ENCODE measurements at regions not wholly inside any gene's neighbourhood (a gene's known extent, or its start where the extent isn't known, plus 50 kb on each side); places are given as distances from the start of the nearest gene placed in this dataset.

DNA sequence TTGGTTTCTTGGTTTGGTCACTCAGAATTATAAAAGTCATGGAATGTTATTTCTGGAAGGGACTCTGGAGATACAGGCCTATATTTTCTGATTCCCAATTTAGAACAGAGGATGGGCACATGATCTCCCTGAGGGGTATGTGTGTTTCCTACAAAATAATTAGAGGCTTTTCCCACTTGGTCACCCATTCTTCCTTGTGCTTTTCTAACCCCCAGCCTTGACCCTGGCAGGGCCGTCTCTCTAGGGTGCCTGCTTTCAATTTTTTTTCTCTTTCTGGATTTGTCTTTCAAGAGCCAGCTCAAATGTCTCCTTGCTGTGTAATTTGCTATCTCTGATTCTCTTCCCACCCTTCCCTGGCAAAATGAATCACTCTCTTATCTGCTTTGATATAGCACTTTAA lies 131.9 kb downstream of the HLX start:
- in situ Hi-C loops (cut with MboI; ENCODE audit: low pct_unique_long_range_greater_than_20kb, low sequenced_read_pairs, unreplicated experiment): no loop called here
- no peak for DNase-seq (ENCODE audit: low spot score)
- TF ChIP-seq, protein P1, sequence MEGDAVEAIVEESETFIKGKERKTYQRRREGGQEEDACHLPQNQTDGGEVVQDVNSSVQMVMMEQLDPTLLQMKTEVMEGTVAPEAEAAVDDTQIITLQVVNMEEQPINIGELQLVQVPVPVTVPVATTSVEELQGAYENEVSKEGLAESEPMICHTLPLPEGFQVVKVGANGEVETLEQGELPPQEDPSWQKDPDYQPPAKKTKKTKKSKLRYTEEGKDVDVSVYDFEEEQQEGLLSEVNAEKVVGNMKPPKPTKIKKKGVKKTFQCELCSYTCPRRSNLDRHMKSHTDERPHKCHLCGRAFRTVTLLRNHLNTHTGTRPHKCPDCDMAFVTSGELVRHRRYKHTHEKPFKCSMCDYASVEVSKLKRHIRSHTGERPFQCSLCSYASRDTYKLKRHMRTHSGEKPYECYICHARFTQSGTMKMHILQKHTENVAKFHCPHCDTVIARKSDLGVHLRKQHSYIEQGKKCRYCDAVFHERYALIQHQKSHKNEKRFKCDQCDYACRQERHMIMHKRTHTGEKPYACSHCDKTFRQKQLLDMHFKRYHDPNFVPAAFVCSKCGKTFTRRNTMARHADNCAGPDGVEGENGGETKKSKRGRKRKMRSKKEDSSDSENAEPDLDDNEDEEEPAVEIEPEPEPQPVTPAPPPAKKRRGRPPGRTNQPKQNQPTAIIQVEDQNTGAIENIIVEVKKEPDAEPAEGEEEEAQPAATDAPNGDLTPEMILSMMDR (IDR thresholded peaks at IDR 0.05; ENCODE audit: extremely low read depth, insufficient read depth, missing control alignments): no peak

DNA sequence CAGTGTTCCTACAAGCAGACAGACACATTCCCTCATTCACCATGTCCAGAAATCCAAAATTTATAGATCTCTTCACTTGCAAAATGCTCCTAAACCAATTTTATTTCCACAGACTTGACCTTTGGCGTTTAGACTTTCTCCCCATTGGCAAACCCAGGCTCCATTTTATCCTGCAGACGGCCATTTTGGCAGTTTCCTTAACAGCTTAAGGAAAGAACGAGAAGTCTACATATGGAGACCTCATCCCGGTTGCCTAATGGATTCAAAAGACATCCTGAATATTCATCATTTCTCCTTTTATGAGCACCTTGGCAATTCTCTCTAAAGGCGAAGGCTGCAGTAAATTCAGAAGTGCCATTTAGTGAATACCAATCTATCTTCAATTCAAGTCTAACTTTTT lies 132.9 kb downstream of the HLX start:
- in situ Hi-C loops (cut with MboI; ENCODE audit: low pct_unique_long_range_greater_than_20kb, low sequenced_read_pairs, unreplicated experiment): no loop called here
- TF ChIP-seq, protein P1 (IDR thresholded peaks at IDR 0.05; ENCODE audit: extremely low read depth, insufficient read depth, missing control alignments): no peak
- DNase-seq (ENCODE audit: low spot score): no peak

DNA sequence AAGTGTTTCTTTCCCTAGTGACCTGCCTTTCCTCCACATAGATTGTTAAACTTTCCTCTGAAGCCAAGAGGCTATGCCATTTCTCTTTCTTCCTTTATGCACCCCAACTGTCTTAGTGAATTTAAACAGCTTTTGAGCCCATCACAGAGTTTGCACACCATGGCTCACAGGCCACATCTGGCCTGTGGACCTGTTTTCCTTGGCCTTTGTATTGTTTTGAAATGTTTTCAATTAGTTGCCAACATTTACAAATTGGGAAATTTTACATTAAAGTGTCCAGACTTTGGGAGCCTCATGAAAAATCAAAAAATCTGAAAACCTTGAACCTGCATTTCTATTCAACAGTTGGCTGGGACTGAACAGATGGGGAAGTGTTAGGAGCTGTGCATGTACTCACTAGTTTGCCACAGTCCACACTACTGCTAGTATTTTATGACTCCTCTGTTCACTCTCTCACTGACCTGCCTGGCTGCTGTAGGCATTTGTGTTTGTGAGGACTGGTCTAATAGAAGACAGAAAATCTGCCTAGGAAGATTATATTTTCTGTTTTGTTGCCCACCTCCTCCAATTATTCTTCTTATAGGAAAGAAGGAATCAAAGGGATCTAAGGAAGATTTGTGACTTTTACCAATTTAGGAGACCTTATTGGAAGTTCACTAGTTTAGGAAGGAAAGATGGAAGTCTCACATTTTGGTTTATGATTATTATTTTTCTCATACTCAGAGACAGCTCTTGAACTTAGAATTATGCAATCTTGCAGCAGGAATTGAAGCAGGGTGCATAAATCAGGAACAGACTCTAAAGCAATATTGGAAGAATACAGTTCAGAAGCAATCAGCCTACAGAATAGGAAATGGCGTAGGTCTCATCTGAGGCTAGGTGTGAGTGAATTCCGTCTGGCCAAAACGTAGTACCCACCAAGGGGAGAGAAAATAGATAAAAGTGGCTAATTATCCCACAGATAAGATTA lies 134.7 kb downstream of the HLX start:
- in situ Hi-C loops (cut with MboI; ENCODE audit: low pct_unique_long_range_greater_than_20kb, low sequenced_read_pairs, unreplicated experiment): no loop called here
- TF ChIP-seq, protein P1 (IDR thresholded peaks at IDR 0.05; ENCODE audit: extremely low read depth, insufficient read depth, missing control alignments): no peak
- DNase-seq (ENCODE audit: low spot score): no peak

DNA sequence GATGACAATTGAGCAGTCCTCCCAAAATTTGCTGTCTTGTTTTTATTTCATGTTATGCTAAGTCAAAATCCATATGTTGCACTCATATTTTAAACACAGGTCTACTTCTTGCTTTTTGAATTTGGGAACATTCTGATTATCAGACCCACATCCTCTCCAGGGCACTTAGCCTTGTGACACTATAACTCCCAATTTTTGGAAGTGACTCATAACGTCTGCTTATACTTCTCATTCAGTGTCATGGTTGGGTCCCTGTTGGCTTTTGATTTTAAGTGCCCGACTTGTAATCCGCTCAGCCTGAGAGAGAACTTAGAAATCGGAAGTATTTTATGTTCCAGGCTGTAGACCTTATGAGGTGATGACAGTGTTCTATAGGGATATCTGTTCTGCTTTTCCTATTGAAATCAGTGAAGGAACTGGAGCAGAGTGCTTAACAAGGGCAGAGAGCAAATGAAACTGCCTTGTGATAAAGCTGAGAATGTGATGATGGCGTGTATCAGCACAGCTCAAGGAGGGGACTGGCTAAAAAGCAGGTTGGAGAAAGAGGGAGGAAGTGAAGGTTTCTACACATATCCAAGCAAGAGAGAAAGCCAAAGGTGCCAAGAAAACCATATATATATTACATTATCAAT lies 136.0 kb downstream of the HLX start:
- DNase-seq (ENCODE audit: low spot score): no peak
- TF ChIP-seq, protein P1 (IDR thresholded peaks at IDR 0.05; ENCODE audit: extremely low read depth, insufficient read depth, missing control alignments): no peak
- in situ Hi-C loops (cut with MboI; ENCODE audit: low pct_unique_long_range_greater_than_20kb, low sequenced_read_pairs, unreplicated experiment): no loop called here

DNA sequence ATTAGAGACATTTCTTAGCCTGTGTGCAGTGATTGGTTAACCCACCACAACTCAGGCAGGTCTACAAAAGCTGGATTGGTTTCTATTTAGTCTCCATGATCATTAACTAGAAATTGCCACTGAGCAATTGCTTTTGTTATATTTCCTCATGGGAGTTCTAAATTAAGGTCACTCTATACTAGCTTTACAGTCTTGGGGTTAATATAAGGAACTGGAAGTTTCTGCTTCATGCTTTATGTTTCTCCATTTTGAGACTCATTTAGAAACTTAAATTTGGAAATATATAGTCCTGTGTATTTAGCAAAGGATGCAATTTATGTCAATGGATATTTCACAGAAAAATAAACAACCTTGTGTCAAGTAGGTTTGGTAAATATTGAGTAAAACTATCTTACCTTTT lies 137.5 kb downstream of the HLX start:
- in situ Hi-C loops (cut with MboI; ENCODE audit: low pct_unique_long_range_greater_than_20kb, low sequenced_read_pairs, unreplicated experiment): no loop called here
- TF ChIP-seq, protein P1 (IDR thresholded peaks at IDR 0.05; ENCODE audit: extremely low read depth, insufficient read depth, missing control alignments): no peak
- no peak for DNase-seq (ENCODE audit: low spot score)

DNA sequence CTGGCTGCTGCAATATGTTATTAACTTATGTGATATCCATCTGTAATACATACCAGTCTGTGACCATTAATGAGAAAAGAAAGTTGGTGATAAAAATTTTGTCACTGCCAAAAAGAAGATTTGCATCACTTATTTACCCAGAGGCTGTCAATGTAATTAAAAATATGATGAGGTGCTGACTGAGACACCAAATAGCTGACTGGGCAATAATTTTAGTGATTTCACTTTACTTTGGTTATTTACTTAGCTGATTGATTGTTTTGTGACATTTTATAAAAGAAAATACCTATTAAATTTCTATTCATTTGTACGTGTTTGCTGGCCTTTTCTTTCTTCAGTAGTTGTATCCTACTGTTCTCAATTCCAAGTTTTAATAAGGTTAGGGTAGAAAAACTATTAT lies 139.2 kb downstream of the HLX start:
- DNase-seq (ENCODE audit: low spot score): no peak
- TF ChIP-seq, protein P1 (IDR thresholded peaks at IDR 0.05; ENCODE audit: extremely low read depth, insufficient read depth, missing control alignments): no peak
- in situ Hi-C loops (cut with MboI; ENCODE audit: low pct_unique_long_range_greater_than_20kb, low sequenced_read_pairs, unreplicated experiment): no loop called here
